HG03066 (cell line): ENCODE measurements at regions not wholly inside any gene's neighbourhood (a gene's known extent, or its start where the extent isn't known, plus 50 kb on each side); places are given as distances from the start of the nearest gene placed in this dataset.

Source experiments
- ATAC-seq: cut with Tn5 transposase; IDR thresholded peaks from one replicate; pipeline ENCODE4 v1.9.1; 2021; ENCODE audit warnings: low read depth; ENCODE audit not compliant: unreplicated experiment

DNA sequence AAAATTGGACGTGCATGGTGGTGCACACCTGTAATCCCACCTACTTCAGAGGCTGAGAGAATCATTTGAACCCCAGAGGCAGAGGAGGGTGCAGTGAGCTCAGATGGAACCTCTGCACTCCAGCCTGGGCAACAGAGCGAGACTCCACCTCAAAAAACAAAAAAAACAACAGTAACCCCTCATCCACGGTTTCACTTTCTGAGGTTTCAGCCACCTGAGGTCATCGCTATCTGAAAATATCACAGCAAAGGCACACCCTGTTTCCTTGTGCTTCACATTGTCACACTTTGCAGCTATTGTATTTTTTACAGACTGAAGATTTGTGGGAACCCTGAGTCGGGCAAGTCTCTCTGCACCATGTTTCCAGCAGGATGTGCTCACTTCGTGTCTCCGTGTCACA, 54.1 kb upstream of the FOXQ1 start:
- ATAC-seq: no peak

- no peak for ATAC-seq
Observed at GRCh38 chr6:1256435-1257008, 55.4 kb upstream of the FOXQ1 start.

DNA sequence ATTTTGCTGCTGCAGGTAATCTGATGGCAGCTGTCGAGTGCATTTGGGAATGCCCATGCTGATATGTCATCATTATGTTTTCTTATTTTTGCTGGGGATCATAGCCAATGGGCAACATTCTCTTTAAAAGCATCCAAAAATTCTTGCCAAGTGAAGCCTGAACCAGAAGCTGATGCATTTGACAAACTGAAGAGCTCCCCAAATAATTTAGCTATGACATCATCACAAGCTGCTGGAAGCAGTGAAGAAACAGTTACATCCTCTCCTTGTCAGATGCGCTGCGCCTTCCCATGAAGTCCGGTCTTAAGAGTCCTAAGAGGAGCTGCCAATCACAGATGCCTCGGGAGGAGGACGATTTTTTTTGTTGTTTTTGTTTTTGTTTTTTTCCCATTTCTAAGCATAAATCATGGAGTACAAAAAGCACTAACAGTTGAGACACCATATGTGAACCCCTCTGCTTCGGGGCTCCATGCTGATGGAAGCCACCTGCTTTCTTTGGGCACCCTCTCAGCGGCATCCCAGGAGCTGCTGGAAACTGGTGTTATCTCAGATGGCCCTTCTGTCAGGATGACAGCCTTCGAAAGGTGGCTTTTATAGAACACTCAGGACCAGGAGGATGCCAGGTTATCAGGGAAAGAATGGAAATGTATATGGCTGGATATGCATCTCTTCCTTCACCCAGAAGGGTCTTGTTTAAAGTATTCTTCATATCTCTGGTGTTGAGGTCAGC, 56.1 kb upstream of the FOXQ1 start:
- ATAC-seq: no peak

DNA sequence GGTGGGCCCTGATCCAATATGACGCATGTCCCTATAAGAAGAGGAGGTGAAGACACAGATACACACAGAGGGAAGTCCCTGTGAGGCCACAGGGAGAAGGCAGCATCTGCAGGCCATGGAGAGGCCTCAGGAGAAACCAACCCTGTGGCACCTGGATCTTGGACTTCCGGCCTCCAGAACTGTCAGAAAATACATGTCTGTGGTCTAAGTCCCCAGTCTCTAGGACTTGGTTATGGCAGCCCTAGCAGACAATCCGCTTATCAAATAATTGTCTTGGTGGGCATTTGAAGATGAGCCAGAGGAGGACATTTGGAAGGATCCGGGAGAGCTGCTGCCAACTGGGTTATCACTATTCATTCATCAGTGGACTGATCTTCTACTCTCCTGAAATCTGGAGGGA, 57.6 kb upstream of the FOXQ1 start:
- ATAC-seq: no peak

DNA sequence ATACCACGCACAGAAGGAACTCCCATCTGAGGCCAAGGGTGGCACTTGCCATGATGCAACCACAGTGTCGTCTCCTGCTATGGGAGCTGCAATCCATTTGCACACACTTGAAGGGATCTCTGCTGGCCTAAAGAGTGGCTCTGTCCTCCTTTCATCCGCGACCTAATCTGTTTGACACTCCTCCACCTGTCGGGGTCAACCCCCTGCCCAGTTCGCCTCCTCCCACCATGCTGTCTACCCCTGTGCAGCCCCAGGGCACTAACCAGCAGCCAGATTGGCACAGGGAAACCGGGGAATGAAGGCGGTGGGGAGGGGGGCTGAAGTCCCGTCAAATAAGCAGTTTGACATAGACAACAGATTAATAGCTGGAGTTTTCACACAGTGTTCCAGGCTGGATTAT, 58.1 kb upstream of the FOXQ1 start:
- ATAC-seq: no peak

DNA sequence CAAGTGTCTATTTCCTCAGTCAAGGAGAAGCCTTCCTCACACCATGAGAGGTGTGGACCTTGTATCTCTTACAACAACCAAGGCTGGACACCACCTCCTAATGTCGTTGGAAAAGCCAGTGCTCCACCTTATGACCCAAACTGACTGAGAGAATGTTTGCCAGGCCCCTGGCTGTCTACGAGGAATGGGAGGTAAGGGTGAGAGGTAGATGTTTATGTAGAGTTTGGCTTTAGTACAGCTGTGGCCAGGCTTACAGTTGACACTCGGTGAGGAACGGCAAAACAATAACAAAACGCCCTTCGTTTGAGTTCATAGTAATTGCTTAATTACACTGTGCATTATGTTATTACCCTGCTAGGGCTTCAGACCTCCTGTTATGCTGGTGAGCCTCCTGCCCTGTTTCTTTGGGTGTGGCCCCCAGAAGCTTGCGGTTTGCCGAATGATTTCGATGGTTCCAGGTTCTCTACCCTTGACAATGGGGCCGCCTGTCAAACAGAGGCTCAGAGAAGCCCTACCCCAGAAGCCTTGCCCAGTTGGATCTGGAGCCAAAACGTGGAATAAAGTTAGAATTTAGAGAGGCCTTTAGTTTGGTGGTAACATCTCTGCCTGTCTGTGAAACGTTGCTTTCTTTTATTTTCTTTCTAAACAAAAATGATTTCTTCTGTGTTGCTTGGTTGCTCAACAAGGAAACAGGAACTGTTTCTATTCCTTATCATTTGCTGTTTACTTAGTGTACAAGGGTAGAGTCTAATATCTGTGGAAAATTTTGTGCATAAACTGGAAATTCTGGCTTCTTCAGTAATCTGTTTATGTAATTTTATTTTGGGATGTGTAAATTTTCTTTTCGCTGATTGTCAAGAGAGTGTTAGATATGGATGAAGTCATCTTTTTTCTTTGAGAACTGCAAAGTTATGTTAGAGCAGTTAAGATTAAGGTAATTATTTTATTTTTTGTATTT, 60.4 kb upstream of the FOXQ1 start:
- ATAC-seq: no peak

DNA sequence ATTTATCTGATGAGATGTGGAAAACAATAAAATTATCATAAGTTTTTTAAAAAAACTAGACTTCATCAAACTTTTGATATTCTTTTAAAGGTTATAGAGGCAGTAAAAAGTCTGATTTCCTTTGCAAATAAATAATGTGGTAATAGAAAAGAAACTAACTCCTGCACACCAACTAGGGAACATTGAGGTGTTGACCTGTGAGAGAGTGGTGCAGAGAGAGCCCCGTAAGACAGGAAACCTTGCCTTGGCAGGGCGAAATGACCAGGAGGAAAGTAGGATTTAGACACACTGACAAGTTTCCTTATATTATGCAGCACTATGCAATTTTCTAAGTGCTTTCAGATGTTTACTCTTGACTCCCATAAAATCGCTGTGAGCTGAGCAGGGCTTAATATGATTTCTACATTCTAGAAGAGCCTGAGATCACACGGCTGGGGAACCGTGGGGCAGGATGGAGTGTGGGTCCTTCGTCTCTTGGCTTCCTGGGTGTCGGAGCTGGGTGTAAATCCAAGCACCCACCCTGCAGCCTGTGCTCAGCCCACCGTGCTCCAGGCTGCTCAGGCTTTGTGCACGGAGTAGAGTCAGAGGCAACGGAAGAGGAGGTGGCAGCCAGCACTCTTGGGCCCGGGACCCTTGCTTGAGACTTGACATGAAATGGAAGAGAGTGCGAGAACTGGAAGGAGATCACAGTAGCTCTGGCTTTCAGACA, 61.3 kb upstream of the FOXQ1 start:
- ATAC-seq: no peak

DNA sequence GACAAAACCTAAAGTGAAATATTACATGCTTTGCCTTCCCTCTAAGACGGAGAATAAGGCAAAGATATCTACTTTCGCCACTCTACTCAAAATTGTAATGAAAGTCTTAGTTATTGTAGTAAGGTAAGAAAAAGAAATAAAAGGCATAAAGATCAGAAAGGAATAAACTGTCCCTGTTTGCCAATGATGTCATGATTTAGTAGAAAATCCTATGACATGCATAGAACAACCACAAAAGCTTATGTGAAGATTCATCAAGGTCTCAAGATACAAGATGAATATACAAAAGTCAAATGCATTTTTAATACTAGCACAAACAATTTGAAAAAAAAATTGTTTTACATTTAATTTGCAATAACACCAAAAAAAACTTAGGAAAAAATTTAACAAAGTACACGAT, 64.0 kb upstream of the FOXQ1 start:
- ATAC-seq: no peak

DNA sequence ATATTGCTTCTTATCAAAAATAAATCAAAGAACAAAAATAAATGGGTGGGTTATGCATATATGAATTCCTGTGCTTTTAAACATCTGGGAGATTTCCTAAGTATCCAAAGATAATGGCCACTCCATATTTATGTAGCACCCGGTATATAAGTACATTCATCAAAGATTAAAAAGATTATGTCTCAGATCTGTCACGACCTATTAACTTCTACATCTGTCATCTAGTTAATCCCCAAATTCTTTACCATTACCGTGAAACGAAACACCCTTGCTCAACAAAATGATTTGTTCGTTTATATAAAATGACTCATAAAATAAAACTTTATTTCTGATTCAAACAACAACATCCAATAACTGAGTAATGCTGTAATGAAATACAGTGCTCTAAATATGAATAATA, 64.8 kb upstream of the FOXQ1 start:
- ATAC-seq: no peak

- no peak for ATAC-seq
Observed at GRCh38 chr6:1244941-1245340, 67.0 kb upstream of the FOXQ1 start.

- no peak for ATAC-seq
Observed at GRCh38 chr6:1244278-1244677, 67.6 kb upstream of the FOXQ1 start.

DNA sequence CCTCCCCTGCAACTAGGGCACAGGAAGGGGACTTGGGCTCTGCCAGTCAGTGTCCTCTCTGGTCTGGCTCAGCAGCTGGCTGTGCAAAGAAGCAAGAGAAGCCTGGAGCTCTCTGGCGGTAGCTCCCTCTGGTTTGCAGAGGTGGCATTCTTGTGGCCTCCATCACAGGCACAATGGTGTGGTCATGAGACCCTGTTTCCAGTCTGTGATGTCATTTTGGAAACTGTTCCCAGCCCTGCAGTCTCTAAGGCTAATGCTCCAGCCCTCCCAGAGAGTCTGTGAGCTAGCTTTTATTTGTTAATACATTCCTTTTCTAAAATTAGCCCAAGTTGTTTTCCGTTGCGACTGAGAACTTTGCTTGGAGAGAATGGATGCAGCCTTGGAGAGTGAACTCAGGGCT, 69.5 kb upstream of the FOXQ1 start:
- no peak for ATAC-seq

- no peak for ATAC-seq
Observed at GRCh38 chr6:1242021-1242420, 69.9 kb upstream of the FOXQ1 start.

GRCh38 chr6:1240766-1241318, 71.1 kb upstream of the FOXQ1 start:
- ATAC-seq: no peak

- ATAC-seq: no peak
Observed at GRCh38 chr6:1239805-1240204, 72.1 kb upstream of the FOXQ1 start.

DNA sequence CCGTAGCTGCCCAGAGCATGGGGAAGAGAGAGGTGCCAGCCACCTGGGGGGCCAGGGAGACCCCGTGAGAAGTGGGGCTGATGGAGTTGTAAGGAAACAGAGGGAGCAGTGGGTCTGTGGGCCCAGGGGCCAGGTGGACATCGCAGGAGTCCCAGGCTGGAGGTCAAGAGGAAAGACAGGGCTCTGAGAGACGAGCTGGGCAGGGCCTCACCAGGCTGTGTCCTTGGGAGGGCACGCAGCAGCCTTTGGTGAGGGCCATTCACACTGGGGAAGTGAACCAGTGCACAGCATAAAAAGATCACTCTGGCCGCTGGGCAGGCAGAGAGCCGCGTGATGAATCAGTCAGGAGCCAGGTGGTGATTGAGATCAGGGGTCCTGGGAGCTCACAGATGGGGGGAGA, 73.9 kb upstream of the FOXQ1 start:
- no peak for ATAC-seq

DNA sequence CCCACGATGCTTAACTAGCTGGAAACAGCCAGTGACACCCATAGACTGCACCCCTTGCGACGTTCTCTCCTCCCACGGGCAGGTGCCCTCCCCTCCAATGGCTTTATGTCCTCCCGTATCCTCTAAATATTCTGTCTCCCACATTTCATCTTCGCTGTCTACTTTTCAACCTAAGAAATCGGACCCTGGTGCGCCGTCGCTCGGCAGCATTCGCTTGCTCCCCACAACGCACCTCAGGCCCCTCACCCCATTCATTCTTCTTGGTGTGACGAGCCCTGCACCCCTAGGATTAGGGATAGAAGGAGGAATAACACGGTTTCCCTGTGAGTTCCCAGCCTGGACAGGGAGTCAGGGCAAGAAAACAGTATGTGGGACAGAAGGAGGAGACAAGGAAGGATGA, 74.3 kb upstream of the FOXQ1 start:
- no peak for ATAC-seq

DNA sequence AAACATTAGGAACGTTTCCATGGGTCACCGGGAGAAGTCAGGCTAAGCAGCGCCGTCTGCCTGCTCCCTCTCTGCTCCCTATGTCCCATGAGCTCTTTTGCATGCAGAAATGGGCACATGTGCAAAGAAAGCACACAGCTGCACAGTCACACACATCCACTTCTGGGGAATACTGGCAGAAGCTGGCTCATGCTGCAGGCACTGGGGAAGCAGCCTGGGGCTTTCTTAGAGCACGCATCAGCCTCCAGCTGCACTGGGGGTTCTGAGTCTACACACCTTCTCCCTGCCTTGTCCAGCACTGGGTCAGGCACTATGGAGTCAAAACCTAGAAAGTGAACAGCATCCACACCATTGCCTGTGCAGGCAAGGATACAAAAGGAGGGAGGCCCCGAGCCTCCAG, 76.1 kb upstream of the FOXQ1 start:
- ATAC-seq: no peak

- no peak for ATAC-seq
Observed at GRCh38 chr6:1233924-1234323, 78.0 kb upstream of the FOXQ1 start.

GRCh38 chr6:1232578-1232977, 79.3 kb upstream of the FOXQ1 start:
- ATAC-seq: no peak

DNA sequence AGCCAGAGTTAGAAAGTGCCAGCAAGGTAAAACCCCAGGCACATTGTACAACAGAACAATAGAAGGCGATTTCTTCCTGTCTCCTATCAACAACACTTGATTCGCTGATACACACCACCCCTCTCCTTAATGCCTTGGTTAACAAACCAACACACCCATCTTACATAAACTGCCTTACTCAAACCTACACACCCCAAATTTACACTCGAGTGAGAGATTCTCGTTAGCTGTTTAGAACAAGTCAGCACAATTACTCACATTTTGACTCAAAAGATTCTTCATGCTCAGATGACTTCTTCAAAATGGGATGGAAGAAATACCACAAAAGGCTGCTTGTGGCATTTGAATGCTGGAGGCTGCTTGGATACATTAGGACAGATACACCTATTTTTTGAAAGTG, 80.0 kb upstream of the FOXQ1 start:
- ATAC-seq: no peak
